SK-N-SH treated with all-trans-retinoic acid at 6 μM for 48 hours (cell line): ENCODE measurements at regions not wholly inside any gene's neighbourhood (a gene's known extent, or its start where the extent isn't known, plus 50 kb on each side); places are given as distances from the start of the nearest gene placed in this dataset.

Experiments
- ATAC-seq: fragments of 200-7000 bp; cut with Tn5 transposase; 3 replicates; pipeline ENCODE4 v1.9.1; 2020; ENCODE audit warnings: mild to moderate bottlenecking, moderate library complexity
- BACH2 ChIP-seq: fragments of 250-450 bp; sonication (Bioruptor Pico); IDR thresholded peaks from 2 replicates; pipeline ENCODE4 v1.9.0; 2021; ENCODE audit warnings: mild to moderate bottlenecking, borderline replicate concordance
- CREB5 ChIP-seq: fragments of 250-450 bp; sonication (Bioruptor Pico); IDR thresholded peaks from 2 replicates; pipeline ENCODE4 v1.5.1; 2020; ENCODE audit warnings: low read depth, mild to moderate bottlenecking, moderate library complexity
- CSDC2 ChIP-seq: fragments of 250-450 bp; sonication (Bioruptor Pico); IDR thresholded peaks from 2 replicates; pipeline ENCODE4 v1.5.0; 2020; ENCODE audit warnings: mild to moderate bottlenecking, moderate library complexity
- CSRNP3 ChIP-seq: fragments of 250-450 bp; sonication (Bioruptor Pico); IDR thresholded peaks from 2 replicates; pipeline ENCODE4 v1.5.1; 2021; ENCODE audit warnings: mild to moderate bottlenecking, moderate library complexity
- ESRRG ChIP-seq: fragments of 250-450 bp; sonication (Bioruptor Pico); IDR thresholded peaks from 2 replicates; pipeline ENCODE4 v1.6.1; 2021; ENCODE audit warnings: mild to moderate bottlenecking
- GLIS3 ChIP-seq: fragments of 250-450 bp; sonication (Bioruptor Pico); IDR thresholded peaks from 2 replicates; pipeline ENCODE4 v1.5.0; 2020; ENCODE audit warnings: mild to moderate bottlenecking, moderate library complexity
- ISL1 ChIP-seq: fragments of 250-450 bp; sonication (Bioruptor Pico); IDR thresholded peaks from 2 replicates; pipeline ENCODE4 v2.1.2; 2022; ENCODE audit warnings: mild to moderate bottlenecking, moderate library complexity
- OSR1 ChIP-seq: fragments of 250-450 bp; sonication (Bioruptor Pico); IDR thresholded peaks from 2 replicates; pipeline ENCODE4 v1.8.0; 2022; ENCODE audit warnings: moderate library complexity, mild to moderate bottlenecking, inconsistent platforms
- PATZ1 ChIP-seq: fragments of 250-450 bp; sonication (Bioruptor Pico); IDR thresholded peaks from 2 replicates; pipeline ENCODE4 v1.8.0; 2020; ENCODE audit warnings: mild to moderate bottlenecking, moderate library complexity, borderline replicate concordance
- POU6F1 ChIP-seq: fragments of 250-450 bp; sonication (Bioruptor Pico); IDR thresholded peaks from 2 replicates; pipeline ENCODE4 v1.8.0; 2021; ENCODE audit warnings: low read depth, mild to moderate bottlenecking, moderate library complexity, borderline replicate concordance
- PPARA ChIP-seq: fragments of 250-450 bp; sonication (Bioruptor Pico); IDR thresholded peaks from 2 replicates; pipeline ENCODE4 v1.5.0; 2020; ENCODE audit warnings: mild to moderate bottlenecking, borderline replicate concordance
- RARB ChIP-seq: fragments of 250-450 bp; sonication (Bioruptor Pico); IDR thresholded peaks from 2 replicates; pipeline ENCODE4 v1.8.0; 2021; ENCODE audit warnings: mild to moderate bottlenecking, moderate library complexity
- SNAI2 ChIP-seq: fragments of 250-450 bp; sonication (Bioruptor Pico); IDR thresholded peaks from 2 replicates; pipeline ENCODE4 v1.5.0; 2020; ENCODE audit warnings: mild to moderate bottlenecking, moderate library complexity
- TCF4 ChIP-seq: fragments of 250-450 bp; sonication (Bioruptor Pico); IDR thresholded peaks from 2 replicates; pipeline ENCODE4 v1.8.0; 2021; ENCODE audit warnings: mild to moderate bottlenecking, moderate library complexity, borderline replicate concordance
- TOX ChIP-seq: fragments of 250-450 bp; sonication (Bioruptor Pico); IDR thresholded peaks from 2 replicates; pipeline ENCODE4 v1.8.0; 2021; ENCODE audit warnings: mild to moderate bottlenecking, moderate library complexity, borderline replicate concordance
- TSHZ2 ChIP-seq: fragments of 250-450 bp; sonication (Bioruptor Pico); IDR thresholded peaks from 2 replicates; pipeline ENCODE4 v1.5.0; 2020; ENCODE audit warnings: mild to moderate bottlenecking, moderate library complexity
- ZC3H10 ChIP-seq: fragments of 250-450 bp; sonication (Bioruptor Pico); IDR thresholded peaks from 2 replicates; pipeline ENCODE4 v1.5.1; 2021; ENCODE audit warnings: mild to moderate bottlenecking, moderate library complexity
- ZFP3 ChIP-seq: fragments of 250-450 bp; sonication (Bioruptor Pico); IDR thresholded peaks from 2 replicates; pipeline ENCODE4 v1.5.0; 2020; ENCODE audit warnings: mild to moderate bottlenecking, moderate library complexity
- ZFP30 ChIP-seq: fragments of 450-650 bp; formaldehyde crosslinking; IDR thresholded peaks from 2 replicates; pipeline ENCODE4 v1.5.0; 2022; ENCODE audit warnings: mild to moderate bottlenecking, moderate library complexity
- ZNF70 ChIP-seq: fragments of 450-650 bp; formaldehyde crosslinking; IDR thresholded peaks from 2 replicates; pipeline ENCODE4 v1.5.0; 2020; ENCODE audit warnings: mild to moderate bottlenecking, moderate library complexity
- ZNF8 ChIP-seq: fragments of 450-650 bp; formaldehyde crosslinking; IDR thresholded peaks from 2 replicates; pipeline ENCODE4 v1.5.0; 2020; ENCODE audit warnings: mild to moderate bottlenecking, moderate library complexity

GRCh38 chr14:61226015-61226654 lies 55.0 kb downstream of the TMEM30B start:
- TF ChIP-seq ZFP30 = no peak
- TF ChIP-seq RARB (CRISPR knock-in tag) = no peak
- TF ChIP-seq GLIS3 (CRISPR knock-in tag) = no peak
- TF ChIP-seq ISL1 = no peak
- no peak for TF ChIP-seq ZNF70 (CRISPR knock-in tag)
- no peak for TF ChIP-seq CSDC2 (CRISPR knock-in tag)
- no peak for TF ChIP-seq CSRNP3 (CRISPR knock-in tag)
- TF ChIP-seq ZNF8 = no peak
- TF ChIP-seq ESRRG (CRISPR knock-in tag) = no peak
- no peak for ATAC-seq

GRCh38 chr14:61225344-61225743 lies 55.8 kb downstream of the TMEM30B start:
- TF ChIP-seq PPARA (CRISPR knock-in tag) = no peak
- no peak for TF ChIP-seq SNAI2
- no peak for TF ChIP-seq POU6F1 (CRISPR knock-in tag)
- no peak for TF ChIP-seq ZNF8
- no peak for TF ChIP-seq OSR1 (CRISPR knock-in tag)
- TF ChIP-seq TOX (CRISPR knock-in tag) = no peak
- no peak for TF ChIP-seq BACH2
- no peak for TF ChIP-seq ZFP30
- no peak for TF ChIP-seq CREB5 (CRISPR knock-in tag)
- TF ChIP-seq ZFP3 (CRISPR knock-in tag) = no peak
- no peak for TF ChIP-seq ZNF70 (CRISPR knock-in tag)
- no peak for TF ChIP-seq PATZ1 (CRISPR knock-in tag)
- TF ChIP-seq TCF4 = no peak
- no peak for TF ChIP-seq RARB (CRISPR knock-in tag)
- ATAC-seq = no peak

- TF ChIP-seq OSR1 (CRISPR knock-in tag) (no peak), TOX (CRISPR knock-in tag) (no peak), BACH2 (no peak), TSHZ2 (CRISPR knock-in tag) (no peak), POU6F1 (CRISPR knock-in tag) (no peak), ESRRG (CRISPR knock-in tag) (no peak), ZC3H10 (no peak), PATZ1 (CRISPR knock-in tag) (no peak), GLIS3 (CRISPR knock-in tag) (no peak), PPARA (CRISPR knock-in tag) (no peak)
- no peak for ATAC-seq
Observed at GRCh38 chr14:61223552-61223951, 57.6 kb downstream of the TMEM30B start.
